ENCODE measurements at regions not wholly inside any gene's neighbourhood (a gene's known extent, or its start where the extent isn't known, plus 50 kb on each side); places are given as distances from the start of the nearest gene placed in this dataset.

DNA sequence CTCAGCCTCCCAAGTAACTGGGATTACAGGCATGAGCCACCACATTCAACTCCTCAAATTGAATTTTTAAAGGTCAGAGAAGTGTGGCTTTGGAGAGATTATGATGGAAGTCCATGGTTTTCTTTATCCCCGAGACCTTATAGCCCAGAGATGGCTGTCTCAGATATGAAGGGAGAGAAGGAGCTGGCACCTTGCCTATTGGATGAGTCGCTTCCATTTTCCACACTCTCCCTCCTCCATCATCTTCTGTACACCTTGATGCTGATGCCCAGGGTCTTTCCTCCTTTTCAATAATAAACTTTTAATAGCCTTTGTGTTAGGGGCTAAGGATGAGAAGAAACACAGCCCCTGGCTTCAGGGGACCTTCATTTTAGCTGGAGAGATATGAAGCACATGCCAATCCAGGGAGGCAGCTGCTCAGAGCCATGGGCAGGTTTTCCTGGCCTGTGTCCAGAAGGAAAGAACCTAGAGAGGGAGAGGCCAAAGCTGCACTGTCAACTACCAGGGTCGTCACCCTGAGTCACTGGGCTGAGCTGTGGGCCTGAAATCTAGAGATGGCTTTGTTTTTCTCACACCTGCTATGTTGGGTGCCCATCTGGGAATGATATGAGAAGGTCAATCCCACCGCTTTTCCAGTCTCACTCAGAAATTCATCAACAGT lies 146.0 kb upstream of the SERTAD2 start:
- Histone ChIP-seq H3K36me3 (no peaks in the 10 kb centered on the region), H3K9me3 (no peaks in the 10 kb centered on the region), H3K27me3 (no peaks in the 10 kb centered on the region), H3K4me1 (peaks cover 18% of the 10 kb centered on the region), H3K4me3 (no peak overlapping the region), H3K27ac (no peak overlapping the region)
- no peak for DNase-seq (ENCODE audit: extremely low spot score in 2 of 2)
- intact Hi-C loops (cut with DNase I): no loop called here
- TF ChIP-seq POLR2AphosphoS5 (IDR thresholded peaks at IDR 0.05; ENCODE audit: insufficient read depth in 1 of 2, low read depth in 1 of 2) (no peak), POLR2A (IDR thresholded peaks at IDR 0.05) (no peak)
- TF ChIP-seq, protein P1, sequence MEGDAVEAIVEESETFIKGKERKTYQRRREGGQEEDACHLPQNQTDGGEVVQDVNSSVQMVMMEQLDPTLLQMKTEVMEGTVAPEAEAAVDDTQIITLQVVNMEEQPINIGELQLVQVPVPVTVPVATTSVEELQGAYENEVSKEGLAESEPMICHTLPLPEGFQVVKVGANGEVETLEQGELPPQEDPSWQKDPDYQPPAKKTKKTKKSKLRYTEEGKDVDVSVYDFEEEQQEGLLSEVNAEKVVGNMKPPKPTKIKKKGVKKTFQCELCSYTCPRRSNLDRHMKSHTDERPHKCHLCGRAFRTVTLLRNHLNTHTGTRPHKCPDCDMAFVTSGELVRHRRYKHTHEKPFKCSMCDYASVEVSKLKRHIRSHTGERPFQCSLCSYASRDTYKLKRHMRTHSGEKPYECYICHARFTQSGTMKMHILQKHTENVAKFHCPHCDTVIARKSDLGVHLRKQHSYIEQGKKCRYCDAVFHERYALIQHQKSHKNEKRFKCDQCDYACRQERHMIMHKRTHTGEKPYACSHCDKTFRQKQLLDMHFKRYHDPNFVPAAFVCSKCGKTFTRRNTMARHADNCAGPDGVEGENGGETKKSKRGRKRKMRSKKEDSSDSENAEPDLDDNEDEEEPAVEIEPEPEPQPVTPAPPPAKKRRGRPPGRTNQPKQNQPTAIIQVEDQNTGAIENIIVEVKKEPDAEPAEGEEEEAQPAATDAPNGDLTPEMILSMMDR (IDR thresholded peaks at IDR 0.05): no peak

DNA sequence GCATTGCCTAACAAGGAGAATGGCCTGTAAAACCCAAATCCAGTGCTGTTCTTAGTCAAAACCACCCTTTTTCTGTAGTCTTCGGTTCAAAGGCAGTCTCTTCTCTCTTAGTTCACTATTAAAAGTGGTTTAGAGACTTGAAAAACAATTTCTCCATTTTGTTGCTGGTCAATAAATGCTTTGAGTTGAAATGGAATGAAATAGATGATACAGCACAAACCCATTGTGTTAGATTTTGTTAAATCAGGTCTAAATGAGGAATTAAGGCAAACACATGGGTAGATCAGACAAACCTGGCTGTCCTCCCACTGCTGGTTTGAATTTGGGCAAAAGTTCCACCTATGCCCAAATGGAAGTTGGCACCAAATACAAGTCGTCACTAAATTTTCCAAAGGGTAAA lies 150.1 kb upstream of the SERTAD2 start:
- TF ChIP-seq POLR2A (IDR thresholded peaks at IDR 0.05): no peak

DNA sequence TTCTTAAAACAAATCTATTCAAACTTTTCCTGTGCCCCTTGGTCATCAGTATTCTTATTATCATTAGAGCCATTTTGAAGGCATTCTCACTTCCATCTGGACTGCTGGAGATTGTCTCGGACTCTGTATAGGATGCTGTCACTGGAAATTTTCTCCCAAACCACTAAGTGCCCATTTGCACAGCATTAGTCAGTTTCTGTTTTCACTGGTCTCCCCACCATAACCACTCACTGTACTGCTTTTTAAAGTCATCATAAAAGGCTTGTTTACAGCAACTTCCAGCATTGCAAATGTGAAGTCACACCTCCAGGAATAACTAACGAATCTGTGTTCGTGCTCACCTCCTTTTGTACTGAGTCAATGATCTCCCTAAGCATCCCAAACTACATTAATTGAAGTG lies 150.9 kb upstream of the SERTAD2 start:
- intact Hi-C loops (cut with DNase I): no loop called here
- TF ChIP-seq, protein P1 (IDR thresholded peaks at IDR 0.05): no peak
- TF ChIP-seq POLR2AphosphoS5 (IDR thresholded peaks at IDR 0.05; ENCODE audit: insufficient read depth in 1 of 2, low read depth in 1 of 2) (no peak), POLR2A (IDR thresholded peaks at IDR 0.05) (no peak)
- H3K27ac ChIP-seq: no peak overlapping the region

More for the DNA sequence above, 150.1 kb upstream of the SERTAD2 start:
- Histone ChIP-seq H3K4me1 (peaks cover 1% of the 10 kb centered on the region), H3K4me3 (no peak overlapping the region), H3K27ac (no peak overlapping the region), H3K9me3 (no peaks in the 10 kb centered on the region), H3K27me3 (no peaks in the 10 kb centered on the region), H3K36me3 (no peaks in the 10 kb centered on the region)
- DNase-seq (ENCODE audit: extremely low spot score in 2 of 2): no peak
- intact Hi-C loops (cut with DNase I): no loop called here

DNA sequence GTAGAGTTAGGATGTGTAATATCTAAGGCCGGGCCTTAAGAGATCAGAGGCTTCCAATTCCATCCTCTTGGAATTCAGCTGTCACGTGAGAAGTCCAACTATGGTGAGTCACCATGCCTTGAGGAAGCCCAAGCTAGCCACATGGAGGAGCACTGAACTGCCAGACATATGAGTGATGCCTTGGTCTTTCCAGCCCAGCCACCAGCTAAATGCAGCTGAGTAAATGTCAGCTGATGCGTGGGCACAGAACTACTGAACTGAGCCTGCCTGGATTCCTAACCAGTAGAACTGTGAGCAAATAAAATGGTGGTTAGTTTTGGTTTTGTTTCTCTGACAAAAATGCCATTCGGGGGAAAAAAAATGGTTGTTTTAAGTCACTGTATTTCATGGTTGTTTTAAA lies 153.7 kb upstream of the SERTAD2 start:
- no peak for DNase-seq (ENCODE audit: extremely low spot score in 2 of 2)
- H3K4me3 ChIP-seq: no peak overlapping the region
- no peaks in the 10 kb centered on the region for H3K36me3 ChIP-seq
- intact Hi-C loops (cut with DNase I): no loop called here
- no peaks in the 10 kb centered on the region for H3K9me3 ChIP-seq
- TF ChIP-seq POLR2A (IDR thresholded peaks at IDR 0.05) (no peak), POLR2AphosphoS5 (IDR thresholded peaks at IDR 0.05; ENCODE audit: insufficient read depth in 1 of 2, low read depth in 1 of 2) (no peak)
- TF ChIP-seq, protein P1 (IDR thresholded peaks at IDR 0.05): no peak
- H3K27me3 ChIP-seq: no peaks in the 10 kb centered on the region
- no peaks in the 10 kb centered on the region for H3K4me1 ChIP-seq
- H3K27ac ChIP-seq: no peak overlapping the region

More for the DNA sequence above, 150.9 kb upstream of the SERTAD2 start:
- no peaks in the 10 kb centered on the region for H3K27me3 ChIP-seq
- H3K36me3 ChIP-seq: no peaks in the 10 kb centered on the region
- no peaks in the 10 kb centered on the region for H3K9me3 ChIP-seq
- H3K4me3 ChIP-seq: no peak overlapping the region
- no peaks in the 10 kb centered on the region for H3K4me1 ChIP-seq
- no peak for DNase-seq (ENCODE audit: extremely low spot score in 2 of 2)

DNA sequence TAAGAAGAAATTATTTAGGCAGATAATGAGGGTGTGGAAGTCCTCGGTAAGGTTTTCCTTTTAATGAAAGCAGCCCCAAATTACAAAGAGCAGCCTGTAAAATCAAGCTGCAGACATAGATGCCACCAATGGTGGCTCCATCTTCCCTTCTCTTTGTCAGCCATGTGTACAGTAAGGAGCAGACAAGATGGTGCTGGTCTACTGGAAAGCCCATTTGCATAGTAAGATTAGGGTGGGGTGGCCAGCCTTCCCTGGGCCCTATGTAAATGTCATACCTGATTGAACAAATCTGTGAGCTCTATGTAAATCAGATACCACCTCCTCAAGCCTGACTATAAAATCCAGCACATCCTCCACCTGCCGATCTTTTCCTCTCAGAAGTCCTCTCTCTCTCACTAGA lies 154.4 kb upstream of the SERTAD2 start:
- DNase-seq (ENCODE audit: extremely low spot score in 2 of 2): no peak
- Histone ChIP-seq H3K36me3 (no peaks in the 10 kb centered on the region), H3K9me3 (no peaks in the 10 kb centered on the region), H3K4me1 (no peaks in the 10 kb centered on the region), H3K27me3 (no peaks in the 10 kb centered on the region), H3K27ac (no peak overlapping the region), H3K4me3 (no peak overlapping the region)
- intact Hi-C loops (cut with DNase I): no loop called here
- TF ChIP-seq POLR2A (IDR thresholded peaks at IDR 0.05) (no peak), POLR2AphosphoS5 (IDR thresholded peaks at IDR 0.05; ENCODE audit: insufficient read depth in 1 of 2, low read depth in 1 of 2) (no peak)
- TF ChIP-seq, protein P1 (IDR thresholded peaks at IDR 0.05): no peak
